Keratinocyte (primary cell): ENCODE measurements at regions not wholly inside any gene's neighbourhood (a gene's known extent, or its start where the extent isn't known, plus 50 kb on each side); places are given as distances from the start of the nearest gene placed in this dataset.

ENCODE experiments used
- DNase-seq: peaks from one replicate; pipeline ENCODE4 v3.0.0-alpha.2; 2011; ENCODE audit warnings: low read depth, missing footprints, low spot score
- FAIRE-seq: peaks from 2 replicates; lab custom pipeline; 2011; peaks lifted over from hg19 to GRCh38; lab: Jason Lieb, UNC
- H2AFZ ChIP-seq: 2 replicates; pipeline ENCODE4 v1.6.0; 2012; ENCODE audit warnings: low read length, control low read depth, inconsistent platforms; ENCODE audit not compliant: control insufficient read depth
- H3K27ac ChIP-seq: 2 replicates; pipeline ENCODE4 v1.5.1; 2011; ENCODE audit warnings: low read length; ENCODE audit not compliant: control insufficient read depth, insufficient read depth
- H3K27me3 ChIP-seq: 3 replicates; pipeline ENCODE4 v1.6.0; 2011; ENCODE audit warnings: low read length; ENCODE audit not compliant: control insufficient read depth, insufficient read depth; ENCODE audit errors: extremely low read depth
- H3K36me3 ChIP-seq, 2 experiments: 2 replicates in 1 of 2; 3 replicates in 1 of 2; pipeline ENCODE4 v1.5.1; 2011; ENCODE audit warnings: low read length in 2 of 2, mild to moderate bottlenecking in 1 of 2; ENCODE audit not compliant: control insufficient read depth in 2 of 2, insufficient read depth in 2 of 2; ENCODE audit errors: extremely low read depth in 1 of 2
- H3K4me1 ChIP-seq: 3 replicates; pipeline ENCODE4 v1.5.1; 2011; ENCODE audit warnings: low read length; ENCODE audit not compliant: control insufficient read depth, insufficient read depth; ENCODE audit errors: extremely low read depth
- H3K4me2 ChIP-seq: 3 replicates; pipeline ENCODE4 v1.6.0; 2011; ENCODE audit warnings: low read depth, low read length; ENCODE audit not compliant: control insufficient read depth, insufficient read depth; ENCODE audit errors: extremely low read depth
- H3K4me3 ChIP-seq, 3 experiments: fragments of 200-600 bp in 1 of 3; sonication (generic) in 1 of 3; 2 replicates in 2 of 3; 3 replicates in 1 of 3; pipeline ENCODE4 v1.5.1; 2011 to 2016; ENCODE audit warnings: low read length in 3 of 3, mild to moderate bottlenecking in 3 of 3, control low read depth in 2 of 3, inconsistent platforms in 1 of 3, low read depth in 1 of 3, mixed read lengths in 1 of 3, mixed run types in 1 of 3, moderate library complexity in 1 of 3; ENCODE audit not compliant: control insufficient read depth in 2 of 3, insufficient read depth in 2 of 3; ENCODE audit errors: extremely low read depth in 1 of 3
- H3K79me2 ChIP-seq: 2 replicates; pipeline ENCODE4 v1.6.0; 2012; ENCODE audit warnings: low read length; ENCODE audit not compliant: control insufficient read depth, insufficient read depth
- H3K9ac ChIP-seq: 3 replicates; pipeline ENCODE4 v1.6.0; 2011; ENCODE audit warnings: low read length; ENCODE audit not compliant: control insufficient read depth, insufficient read depth; ENCODE audit errors: extremely low read depth
- H3K9me1 ChIP-seq: 3 replicates; pipeline ENCODE4 v1.6.0; 2011; ENCODE audit warnings: low read length; ENCODE audit not compliant: control insufficient read depth, insufficient read depth; ENCODE audit errors: extremely low read depth
- H3K9me3 ChIP-seq: 2 replicates; pipeline ENCODE4 v1.5.1; 2012; ENCODE audit warnings: low read depth, low read length; ENCODE audit not compliant: control insufficient read depth
- H4K20me1 ChIP-seq: 3 replicates; pipeline ENCODE4 v1.6.0; 2011; ENCODE audit warnings: low read length; ENCODE audit not compliant: control insufficient read depth, insufficient read depth; ENCODE audit errors: extremely low read depth
- CTCF ChIP-seq, 3 experiments: IDR thresholded peaks in 1 of 3; conservative IDR thresholded peaks in 1 of 3; optimal IDR thresholded peaks in 1 of 3; 2 replicates in 2 of 3; 3 replicates in 1 of 3; pipeline versions ENCODE3 to v1.5.1; 2011; ENCODE audit warnings: low read length in 3 of 3, mild to moderate bottlenecking in 3 of 3, moderate library complexity in 2 of 3, control low read depth in 1 of 3, inconsistent platforms in 1 of 3; ENCODE audit not compliant: insufficient read depth in 2 of 3; ENCODE audit errors: extremely low read depth in 1 of 3
- EZH2 ChIP-seq: IDR thresholded peaks from one replicate; pipeline ENCODE4 v1.6.1; 2012; ENCODE audit warnings: inconsistent platforms, mild to moderate bottlenecking, low read length, moderate library complexity
- dilution Hi-C: fragments of 300-500 bp; cut with MboI; formaldehyde crosslinking; loops from one replicate; pipeline ENCODE4 v1.7.0; 2020; ENCODE audit warnings: low sequenced_read_pairs; ENCODE audit not compliant: extremely low pct_ligation_motif_present

DNA sequence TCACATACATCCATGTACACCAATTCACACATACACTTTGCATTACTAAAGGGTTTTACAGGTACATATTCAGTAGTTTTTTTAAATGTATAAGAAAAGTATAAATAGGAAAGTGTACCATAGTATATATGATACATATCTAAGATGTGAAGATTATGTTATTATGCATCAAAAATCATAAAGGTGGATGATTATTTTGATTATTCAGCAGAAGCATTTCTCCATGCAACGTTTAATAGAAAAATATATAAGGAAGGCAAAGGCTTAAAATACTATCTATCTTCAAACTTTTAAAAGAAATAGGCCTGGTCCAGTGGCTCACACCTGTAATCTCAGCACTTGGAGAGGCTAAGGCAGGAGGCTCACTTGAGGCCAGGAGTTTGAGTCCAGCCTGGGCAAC lies 133.5 kb upstream of the KLF3 start:
- Histone ChIP-seq H3K9me3 (no peaks in the 10 kb centered on the region), H2AFZ (no peak overlapping the region), H3K4me1 (peaks cover 4% of the 10 kb centered on the region), H3K27ac (no peak overlapping the region), H3K4me3 (no peak overlapping the region), H4K20me1 (no peaks in the 10 kb centered on the region), H3K27me3 (no peaks in the 10 kb centered on the region), H3K4me2 (no peak overlapping the region), H3K36me3 (no peaks in the 10 kb centered on the region), H3K9me1 (no peaks in the 10 kb centered on the region), H3K9ac (no peak overlapping the region), H3K79me2 (no peaks in the 10 kb centered on the region)
- TF ChIP-seq CTCF (optimal IDR thresholded peaks at IDR 0.05 in 1 of 3, IDR thresholded peaks at IDR 0.05 in 1 of 3, conservative IDR thresholded peaks at IDR 0.05 in 1 of 3; ENCODE audit: extremely low read depth in 1 of 3, insufficient read depth in 2 of 3, low read length in 3 of 3), result no peak
- FAIRE-seq, result no peak
- dilution Hi-C loops, result no loop called here
- no peak for DNase-seq

DNA sequence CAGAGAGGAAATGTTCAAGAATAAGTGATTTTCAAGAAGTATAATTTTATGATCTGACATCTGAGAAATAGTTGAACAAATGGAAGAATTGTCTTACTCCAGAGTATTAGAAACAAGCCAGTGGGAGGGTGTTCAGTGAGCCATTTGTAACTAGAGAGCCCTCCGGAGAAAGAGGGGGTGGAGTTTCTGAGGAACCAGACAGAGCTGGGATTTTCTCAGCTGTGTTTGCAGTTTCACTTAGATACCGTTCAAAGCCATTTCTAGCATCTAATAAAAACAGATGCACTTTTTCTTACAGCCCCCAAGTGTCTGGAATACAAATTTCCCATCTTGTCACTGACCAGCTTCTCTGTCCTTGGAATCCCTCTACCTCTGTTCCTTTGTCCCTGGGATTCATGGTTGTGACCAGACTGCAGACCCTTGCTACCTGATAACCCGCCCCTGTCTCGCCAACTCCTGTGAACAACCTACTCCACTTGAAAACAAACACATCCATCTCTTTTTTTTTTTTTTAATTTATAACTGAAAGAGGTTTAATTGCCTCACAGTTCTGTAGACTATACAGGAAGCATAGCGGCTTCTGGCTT lies 132.8 kb upstream of the KLF3 start:
- H3K27ac ChIP-seq, result no peak overlapping the region
- no peaks in the 10 kb centered on the region for H3K9me1 ChIP-seq
- H3K4me3 ChIP-seq, result no peak overlapping the region
- dilution Hi-C loops, result no loop called here
- H4K20me1 ChIP-seq, result no peaks in the 10 kb centered on the region
- no peaks in the 10 kb centered on the region for H3K27me3 ChIP-seq
- no peaks in the 10 kb centered on the region for H3K36me3 ChIP-seq
- peaks cover 4% of the 10 kb centered on the region for H3K4me1 ChIP-seq
- no peaks in the 10 kb centered on the region for H3K79me2 ChIP-seq
- H3K9me3 ChIP-seq, result no peaks in the 10 kb centered on the region
- no peak overlapping the region for H2AFZ ChIP-seq
- H3K9ac ChIP-seq, result no peak overlapping the region
- FAIRE-seq (no peak), DNase-seq (no peak)
- H3K4me2 ChIP-seq, result no peak overlapping the region
- TF ChIP-seq EZH2 (no peak), CTCF (optimal IDR thresholded peaks at IDR 0.05 in 1 of 3, IDR thresholded peaks at IDR 0.05 in 1 of 3, conservative IDR thresholded peaks at IDR 0.05 in 1 of 3; ENCODE audit: extremely low read depth in 1 of 3, insufficient read depth in 2 of 3, low read length in 3 of 3) (no peak)
